GM18511 (cell line): ENCODE measurements at regions not wholly inside any gene's neighbourhood (a gene's known extent, or its start where the extent isn't known, plus 50 kb on each side); places are given as distances from the start of the nearest gene placed in this dataset.

Experiments
- ATAC-seq: cut with Tn5 transposase; IDR thresholded peaks from one replicate; pipeline ENCODE4 v1.9.1; 2021; ENCODE audit warnings: mild to moderate bottlenecking, moderate library complexity; ENCODE audit not compliant: unreplicated experiment

DNA sequence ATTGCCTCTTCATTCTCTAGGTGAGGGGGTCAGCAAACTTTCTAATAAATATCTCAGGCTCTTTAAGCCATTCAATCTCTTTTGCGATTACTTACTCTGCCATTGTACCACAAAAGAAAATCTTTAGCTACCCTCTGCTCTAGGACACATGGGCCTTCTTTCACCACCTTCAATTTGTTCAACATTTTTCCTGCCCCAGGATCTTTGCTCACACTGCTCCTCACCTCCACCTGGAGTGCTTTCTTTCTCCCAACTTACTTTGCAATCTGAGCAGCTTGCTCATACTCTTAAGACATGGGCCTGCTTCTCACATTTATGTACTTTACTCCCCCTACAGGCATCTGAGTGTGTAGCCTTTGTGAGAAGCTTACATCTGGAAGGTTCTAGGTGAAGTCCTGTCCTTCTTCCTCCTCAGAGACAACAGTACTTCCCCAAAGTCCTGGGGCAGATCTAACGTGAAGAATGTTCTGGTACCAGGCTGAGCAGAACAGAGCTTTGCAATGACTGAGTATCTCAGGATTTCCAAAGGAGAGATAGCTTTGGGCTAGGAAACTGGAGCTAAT, 55.0 kb upstream of the PRDM5 start:
- ATAC-seq, result peak; percentile 90

DNA sequence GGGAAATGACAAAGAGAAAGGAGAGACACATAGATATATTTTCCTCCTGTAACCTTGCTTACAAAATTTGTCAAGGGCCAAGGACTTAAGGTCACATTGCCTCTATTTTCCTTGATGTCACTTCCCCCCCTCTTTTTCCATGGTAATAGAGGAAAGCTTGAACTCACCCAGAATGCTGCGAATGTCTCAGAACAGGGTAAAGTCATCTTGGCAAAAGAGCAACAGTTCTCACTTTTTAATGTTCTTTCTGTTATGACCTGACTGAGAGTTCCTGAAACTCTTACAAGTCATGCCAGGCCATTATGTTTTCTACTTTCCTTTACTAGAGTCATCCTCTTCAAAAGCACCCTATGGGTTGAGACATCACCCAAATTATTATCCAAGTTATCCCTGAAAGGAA, 50.7 kb upstream of the PRDM5 start:
- no peak for ATAC-seq
